NCI-H1417 treated with DMSO at 0.1 percent for 48 hours (cell line): ENCODE measurements at regions not wholly inside any gene's neighbourhood (a gene's known extent, or its start where the extent isn't known, plus 50 kb on each side); places are given as distances from the start of the nearest gene placed in this dataset.
"Not testable (repeated sequence)": the region's sequence is repeated elsewhere in the genome, so short reads cannot be mapped to it uniquely, and the experiment has no call there.

Experiments used
- DNase-seq: peaks from one replicate; lab custom pipeline; 2025; lab: John Stamatoyannopoulos, UW

- DNase-seq, result no peak
Observed at GRCh38 chr3:101950510-101950909, 101.2 kb downstream of the NFKBIZ start.

GRCh38 chr3:101950985-101951733 lies 101.8 kb downstream of the NFKBIZ start:
- no peak for DNase-seq

GRCh38 chr3:101954361-101954760 lies 105.0 kb downstream of the NFKBIZ start:
- no peak for DNase-seq

GRCh38 chr3:101954936-101955335 lies 105.6 kb downstream of the NFKBIZ start:
- DNase-seq, result no peak

- DNase-seq, result no peak
Observed at GRCh38 chr3:101962055-101962454, 112.7 kb downstream of the NFKBIZ start.

- DNase-seq, result no peak
Observed at GRCh38 chr3:101963902-101964362, 114.6 kb downstream of the NFKBIZ start.

GRCh38 chr3:101964861-101965260 lies 115.5 kb downstream of the NFKBIZ start:
- no peak for DNase-seq

- DNase-seq, result no peak
Observed at GRCh38 chr3:101966226-101966625, 116.9 kb downstream of the NFKBIZ start.

GRCh38 chr3:101970212-101970611 lies 120.9 kb downstream of the NFKBIZ start:
- DNase-seq, result no peak

GRCh38 chr3:101970905-101971304 lies 121.6 kb downstream of the NFKBIZ start:
- no peak for DNase-seq

GRCh38 chr3:101972430-101973162 lies 123.3 kb downstream of the NFKBIZ start:
- no peak for DNase-seq

- no peak for DNase-seq
Observed at GRCh38 chr3:101973163-101973505, 123.8 kb downstream of the NFKBIZ start.

- DNase-seq, result not testable (repeated sequence)
Observed at GRCh38 chr3:101975415-101975814, 126.1 kb downstream of the NFKBIZ start.

GRCh38 chr3:101976473-101976872 lies 127.2 kb downstream of the NFKBIZ start:
- no peak for DNase-seq

GRCh38 chr3:101978348-101978747 lies 129.0 kb downstream of the NFKBIZ start:
- DNase-seq, result no peak

- DNase-seq, result no peak
Observed at GRCh38 chr3:101979033-101979432, 129.7 kb downstream of the NFKBIZ start.

GRCh38 chr3:101984356-101984755 lies 135.0 kb downstream of the NFKBIZ start:
- no peak for DNase-seq

- no peak for DNase-seq
Observed at GRCh38 chr3:101988596-101988995, 139.3 kb downstream of the NFKBIZ start.

GRCh38 chr3:101989578-101990200 lies 140.4 kb downstream of the NFKBIZ start:
- DNase-seq, result no peak

- DNase-seq, result no peak
Observed at GRCh38 chr3:101992863-101993262, 143.5 kb downstream of the NFKBIZ start.

- no peak for DNase-seq
Observed at GRCh38 chr3:101994386-101994785, 145.1 kb downstream of the NFKBIZ start.

GRCh38 chr3:101995371-101996046 lies 146.2 kb downstream of the NFKBIZ start:
- DNase-seq, result no peak
